ENCODE measurements at regions not wholly inside any gene's neighbourhood (a gene's known extent, or its start where the extent isn't known, plus 50 kb on each side); places are given as distances from the start of the nearest gene placed in this dataset.

- no peak for TF ChIP-seq CTCF (conservative IDR thresholded peaks at IDR 0.05; ENCODE audit: low read depth in 2 of 2)
- TF ChIP-seq JUNB (IDR thresholded peaks at IDR 0.05; ENCODE audit: unreplicated experiment) = no peak
- no peak for TF ChIP-seq EZH2 (IDR thresholded peaks at IDR 0.05; ENCODE audit: low read depth, unreplicated experiment)
- TF ChIP-seq ZNF114 (CRISPR knock-in tag; IDR thresholded peaks at IDR 0.05) = no peak
- TF ChIP-seq REST (IDR thresholded peaks at IDR 0.05; ENCODE audit: unreplicated experiment) = no peak
- no peak for TF ChIP-seq POLR2AphosphoS5 (IDR thresholded peaks at IDR 0.05; ENCODE audit: low read depth)
- no peak for TF ChIP-seq EZH2phosphoT487 (IDR thresholded peaks at IDR 0.05; ENCODE audit: unreplicated experiment)
- TF ChIP-seq STAT1 (IDR thresholded peaks at IDR 0.05; ENCODE audit: unreplicated experiment) = no peak
- no peak for TF ChIP-seq ZNF331 (CRISPR knock-in tag; IDR thresholded peaks at IDR 0.05; ENCODE audit: low read depth)
These were observed 128.9 kb downstream of the TYW3 start for GRCh38 chr1:74861867-74862266.
